A549 (cell line): ENCODE measurements at regions not wholly inside any gene's neighbourhood (a gene's known extent, or its start where the extent isn't known, plus 50 kb on each side); places are given as distances from the start of the nearest gene placed in this dataset.

Source experiments
- CBX8 ChIP-seq: fragments of 200-600 bp; sonication (generic); IDR thresholded peaks from 2 replicates; pipeline ENCODE4 v1.6.1; 2016
- CEBPB ChIP-seq, 2 experiments: fragments of >200 bp in 1 of 2; sonication (Bioruptor Twin) in 1 of 2; formaldehyde crosslinking in 1 of 2; IDR thresholded peaks; 2 replicates each; pipeline ENCODE4 v1.6.1; 2012 to 2016
- CTCF ChIP-seq: fragments of >200 bp; sonication (Bioruptor Twin); formaldehyde crosslinking; IDR thresholded peaks from 3 replicates; pipeline ENCODE4 v1.5.1; 2016
- POLR2A ChIP-seq: IDR thresholded peaks from 2 replicates; pipeline ENCODE4 v1.6.1; 2012; ENCODE audit warnings: mild to moderate bottlenecking, low read length
- REST ChIP-seq: fragments of 200-600 bp; sonication (generic); IDR thresholded peaks from 2 replicates; pipeline ENCODE4 v1.6.1; 2016; ENCODE audit warnings: antibody characterized with exemption, mild to moderate bottlenecking, moderate library complexity
- SMC3 ChIP-seq: fragments of >200 bp; sonication (Bioruptor Twin); formaldehyde crosslinking; IDR thresholded peaks from 3 replicates; pipeline ENCODE4 v1.6.1; 2018; ENCODE audit warnings: inconsistent platforms
- USF2 ChIP-seq: fragments of 450-650 bp; IDR thresholded peaks from 2 replicates; pipeline ENCODE4 v1.6.1; 2014; ENCODE audit warnings: antibody characterized with exemption

GRCh38 chr1:3971981-3972380, 71.9 kb upstream of the C1orf174 start:
- TF ChIP-seq CEBPB (IDR thresholded peaks at IDR 0.05) (no peak), CTCF (no peak), POLR2A (no peak), CBX8 (no peak), REST (no peak), SMC3 (no peak), USF2 (no peak)
